ENCODE measurements at regions not wholly inside any gene's neighbourhood (a gene's known extent, or its start where the extent isn't known, plus 50 kb on each side); places are given as distances from the start of the nearest gene placed in this dataset.

DNA sequence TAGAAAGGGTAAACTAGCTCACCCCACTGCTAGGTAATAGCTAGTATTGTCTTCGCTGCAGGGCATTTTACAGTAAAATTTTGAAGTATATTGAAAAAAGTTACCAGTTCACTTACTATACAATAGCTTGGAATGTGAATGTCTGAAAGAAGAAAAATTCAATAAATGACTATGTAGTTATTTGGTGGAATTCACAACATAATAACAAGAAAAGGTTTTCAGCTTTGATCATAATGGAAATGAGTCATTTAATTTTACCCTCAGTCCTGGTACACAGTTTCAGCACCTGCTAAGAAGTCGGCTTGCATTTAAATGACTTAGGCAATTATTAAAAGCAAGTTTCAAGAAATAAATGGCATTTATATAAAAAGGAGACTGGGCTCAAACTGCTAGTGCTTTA is 90.4 kb downstream of the NUP35 start:
- Mint-ChIP-seq H3K9me3 (peaks cover 4% of the 10 kb centered on the region), H3K4me3 (no peak overlapping the region), H3K27me3 (ENCODE audit: low read depth) (no peaks in the 10 kb centered on the region), H3K36me3 (ENCODE audit: low read depth) (peaks cover 12% of the 10 kb centered on the region), H3K27ac (no peak overlapping the region), H3K4me1 (no peaks in the 10 kb centered on the region)
- TF ChIP-seq CTCF (IDR thresholded peaks at IDR 0.05; ENCODE audit: unreplicated experiment in 3 of 3): no peak

DNA sequence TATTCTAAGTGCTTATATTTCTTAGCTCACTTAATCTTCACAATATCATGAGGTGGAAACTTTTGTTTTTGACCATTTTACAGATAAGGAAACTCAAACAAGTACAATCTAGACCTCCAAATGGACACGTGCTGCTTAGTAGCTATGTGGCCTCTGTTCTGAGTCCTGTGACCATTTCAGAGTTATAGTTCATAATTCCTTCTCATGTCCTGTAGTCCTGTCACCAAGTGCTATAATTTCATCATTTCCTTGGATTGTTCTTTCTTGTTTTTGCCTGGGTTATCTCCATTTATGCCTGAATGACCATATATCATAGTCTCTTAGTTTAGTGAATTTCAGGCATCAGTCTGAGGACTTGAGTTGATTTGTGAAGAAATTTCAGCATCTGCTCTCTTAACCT is 91.7 kb downstream of the NUP35 start:
- Mint-ChIP-seq H3K4me3 (no peak overlapping the region), H3K4me1 (no peaks in the 10 kb centered on the region), H3K27ac (no peak overlapping the region), H3K27me3 (ENCODE audit: low read depth) (no peaks in the 10 kb centered on the region), H3K36me3 (ENCODE audit: low read depth) (peaks cover 5% of the 10 kb centered on the region), H3K9me3 (no peaks in the 10 kb centered on the region)
- no peak for TF ChIP-seq CTCF (IDR thresholded peaks at IDR 0.05; ENCODE audit: unreplicated experiment in 3 of 3)

- Mint-ChIP-seq H3K27me3 (ENCODE audit: low read depth) (no peaks in the 10 kb centered on the region), H3K27ac (no peak overlapping the region), H3K9me3 (no peaks in the 10 kb centered on the region), H3K36me3 (ENCODE audit: low read depth) (no peaks in the 10 kb centered on the region), H3K4me3 (no peak overlapping the region), H3K4me1 (peaks cover 2% of the 10 kb centered on the region)
- no peak for TF ChIP-seq CTCF (IDR thresholded peaks at IDR 0.05; ENCODE audit: unreplicated experiment in 3 of 3)
Measured at GRCh38 chr2:183219888-183220287, 95.6 kb downstream of the NUP35 start.

DNA sequence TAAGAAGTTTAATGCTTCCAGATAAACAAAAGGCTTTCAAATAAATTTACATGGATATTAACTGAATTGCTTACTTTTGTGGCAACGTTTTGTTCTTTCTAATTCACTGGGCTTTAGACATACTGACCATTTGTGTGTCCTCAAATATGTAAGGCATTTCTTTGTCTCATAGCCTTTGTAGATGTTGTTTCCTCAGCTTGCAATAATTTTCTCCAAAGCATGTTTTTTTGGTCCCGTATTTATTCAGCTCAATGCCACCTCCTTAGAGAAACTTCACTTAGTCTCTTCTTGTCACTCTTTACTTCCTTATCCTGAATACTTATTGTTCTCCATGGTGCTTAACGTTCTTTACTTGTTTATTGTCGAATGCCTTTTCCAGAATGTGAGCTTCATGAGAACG is 98.5 kb downstream of the NUP35 start:
- Mint-ChIP-seq H3K27ac (no peak overlapping the region), H3K4me3 (no peak overlapping the region), H3K4me1 (peaks cover 15% of the 10 kb centered on the region), H3K9me3 (no peaks in the 10 kb centered on the region), H3K36me3 (ENCODE audit: low read depth) (no peaks in the 10 kb centered on the region), H3K27me3 (ENCODE audit: low read depth) (no peaks in the 10 kb centered on the region)
- no peak for TF ChIP-seq CTCF (IDR thresholded peaks at IDR 0.05; ENCODE audit: unreplicated experiment in 3 of 3)

- H3K4me1 Mint-ChIP-seq: peaks cover 15% of the 10 kb centered on the region
- no peak overlapping the region for H3K27ac Mint-ChIP-seq
- H3K27me3 Mint-ChIP-seq (ENCODE audit: low read depth): no peaks in the 10 kb centered on the region
- H3K36me3 Mint-ChIP-seq (ENCODE audit: low read depth): no peaks in the 10 kb centered on the region
- no peak overlapping the region for H3K4me3 Mint-ChIP-seq
- H3K9me3 Mint-ChIP-seq: no peaks in the 10 kb centered on the region
- no peak for TF ChIP-seq CTCF (IDR thresholded peaks at IDR 0.05; ENCODE audit: unreplicated experiment in 3 of 3)
Measured at GRCh38 chr2:183224948-183225347, 100.7 kb downstream of the NUP35 start.

DNA sequence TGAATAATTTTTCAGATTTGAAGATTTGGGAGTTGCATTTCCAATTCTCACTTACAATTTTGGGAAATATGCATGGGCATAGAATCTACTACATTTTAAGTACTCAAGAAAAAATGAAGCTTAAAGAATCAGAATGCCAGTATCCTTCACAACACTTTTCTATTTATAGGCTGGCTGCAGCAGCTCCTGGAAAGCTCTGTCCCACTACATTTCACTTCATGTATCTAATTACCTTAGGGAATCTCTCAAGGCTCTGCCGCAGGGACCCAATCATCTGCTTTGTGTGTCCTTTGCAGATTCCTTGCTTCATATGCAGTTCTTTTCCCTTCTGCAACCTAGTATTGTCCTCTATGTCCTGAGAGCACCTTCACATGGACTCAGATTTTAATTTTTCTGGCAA is 102.9 kb downstream of the NUP35 start:
- Mint-ChIP-seq H3K27me3 (ENCODE audit: low read depth) (no peaks in the 10 kb centered on the region), H3K27ac (no peak overlapping the region), H3K4me3 (no peak overlapping the region), H3K4me1 (peaks cover 15% of the 10 kb centered on the region), H3K36me3 (ENCODE audit: low read depth) (no peaks in the 10 kb centered on the region), H3K9me3 (no peaks in the 10 kb centered on the region)
- no peak for TF ChIP-seq CTCF (IDR thresholded peaks at IDR 0.05; ENCODE audit: unreplicated experiment in 3 of 3)

Measured in nephron (organoid).